DND-41 (cell line): ENCODE measurements at regions not wholly inside any gene's neighbourhood (a gene's known extent, or its start where the extent isn't known, plus 50 kb on each side); places are given as distances from the start of the nearest gene placed in this dataset.

ENCODE experiments used
- EZH2 ChIP-seq: IDR thresholded peaks from 3 replicates; pipeline ENCODE4 v1.6.1; 2012; ENCODE audit warnings: borderline replicate concordance, low read depth, mild to moderate bottlenecking, moderate library complexity, low read length, inconsistent platforms; ENCODE audit not compliant: severe bottlenecking
- TF ChIP-seq, protein P1 (sequence below): IDR thresholded peaks from 2 replicates; pipeline ENCODE4 v1.5.1; 2012; ENCODE audit warnings: borderline replicate concordance, low read length, moderate library complexity, mild to moderate bottlenecking; ENCODE audit not compliant: poor library complexity, severe bottlenecking; ENCODE audit errors: extremely low read depth

- TF ChIP-seq EZH2 = no peak
- TF ChIP-seq, protein P1, sequence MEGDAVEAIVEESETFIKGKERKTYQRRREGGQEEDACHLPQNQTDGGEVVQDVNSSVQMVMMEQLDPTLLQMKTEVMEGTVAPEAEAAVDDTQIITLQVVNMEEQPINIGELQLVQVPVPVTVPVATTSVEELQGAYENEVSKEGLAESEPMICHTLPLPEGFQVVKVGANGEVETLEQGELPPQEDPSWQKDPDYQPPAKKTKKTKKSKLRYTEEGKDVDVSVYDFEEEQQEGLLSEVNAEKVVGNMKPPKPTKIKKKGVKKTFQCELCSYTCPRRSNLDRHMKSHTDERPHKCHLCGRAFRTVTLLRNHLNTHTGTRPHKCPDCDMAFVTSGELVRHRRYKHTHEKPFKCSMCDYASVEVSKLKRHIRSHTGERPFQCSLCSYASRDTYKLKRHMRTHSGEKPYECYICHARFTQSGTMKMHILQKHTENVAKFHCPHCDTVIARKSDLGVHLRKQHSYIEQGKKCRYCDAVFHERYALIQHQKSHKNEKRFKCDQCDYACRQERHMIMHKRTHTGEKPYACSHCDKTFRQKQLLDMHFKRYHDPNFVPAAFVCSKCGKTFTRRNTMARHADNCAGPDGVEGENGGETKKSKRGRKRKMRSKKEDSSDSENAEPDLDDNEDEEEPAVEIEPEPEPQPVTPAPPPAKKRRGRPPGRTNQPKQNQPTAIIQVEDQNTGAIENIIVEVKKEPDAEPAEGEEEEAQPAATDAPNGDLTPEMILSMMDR = no peak
Measured at GRCh38 chrX:144722307-144722706, 525.0 kb upstream of the SPANXN1 start.
